Mesodermal cell (in vitro differentiated cells): ENCODE measurements at regions not wholly inside any gene's neighbourhood (a gene's known extent, or its start where the extent isn't known, plus 50 kb on each side); places are given as distances from the start of the nearest gene placed in this dataset.

Source experiments
- H3K27ac ChIP-seq: 2 replicates; pipeline ENCODE4 v1.7.0; 2013; ENCODE audit warnings: mild to moderate bottlenecking, low read depth, low read length, moderate library complexity; ENCODE audit not compliant: severe bottlenecking
- H3K36me3 ChIP-seq: 2 replicates; pipeline ENCODE4 v1.7.1; 2013; ENCODE audit warnings: mild to moderate bottlenecking, low read length, moderate library complexity; ENCODE audit not compliant: control insufficient read depth, insufficient read depth
- H3K4me1 ChIP-seq: one replicate; pipeline ENCODE4 v1.7.1; 2013; ENCODE audit warnings: mild to moderate bottlenecking, low read length; ENCODE audit not compliant: insufficient read depth, control insufficient read depth, poor library complexity, severe bottlenecking
- H3K4me3 ChIP-seq: 2 replicates; pipeline ENCODE4 v1.7.0; 2013; ENCODE audit warnings: low read length, control low read depth, mild to moderate bottlenecking; ENCODE audit not compliant: insufficient read depth, poor library complexity, severe bottlenecking; ENCODE audit errors: extremely low read depth
- H3K9me3 ChIP-seq: 2 replicates; pipeline ENCODE4 v1.7.1; 2013; ENCODE audit warnings: mild to moderate bottlenecking, low read length, moderate library complexity; ENCODE audit not compliant: control insufficient read depth
- WGBS, 2 experiments: methylation state at CpG; one replicate each; pipeline ENCODE4 v1.1.5; 2013; ENCODE audit warnings: missing lambda C conversion rate in 2 of 2; ENCODE audit not compliant: insufficient coverage in 2 of 2; 5-methylcytosine and 5-hydroxymethylcytosine counted together

- Histone ChIP-seq H3K4me3 (no peak overlapping the region), H3K4me1 (peaks cover 39% of the 10 kb centered on the region), H3K27ac (no peak overlapping the region), H3K9me3 (peaks cover 6% of the 10 kb centered on the region), H3K36me3 (no peaks in the 10 kb centered on the region)
- WGBS, 2 experiments = 82 to 87% methylated on average over 6 to 7 of the region's 7 CpGs
Observed at GRCh38 chr13:106373304-106373988, 162.0 kb downstream of the EFNB2 start.

DNA sequence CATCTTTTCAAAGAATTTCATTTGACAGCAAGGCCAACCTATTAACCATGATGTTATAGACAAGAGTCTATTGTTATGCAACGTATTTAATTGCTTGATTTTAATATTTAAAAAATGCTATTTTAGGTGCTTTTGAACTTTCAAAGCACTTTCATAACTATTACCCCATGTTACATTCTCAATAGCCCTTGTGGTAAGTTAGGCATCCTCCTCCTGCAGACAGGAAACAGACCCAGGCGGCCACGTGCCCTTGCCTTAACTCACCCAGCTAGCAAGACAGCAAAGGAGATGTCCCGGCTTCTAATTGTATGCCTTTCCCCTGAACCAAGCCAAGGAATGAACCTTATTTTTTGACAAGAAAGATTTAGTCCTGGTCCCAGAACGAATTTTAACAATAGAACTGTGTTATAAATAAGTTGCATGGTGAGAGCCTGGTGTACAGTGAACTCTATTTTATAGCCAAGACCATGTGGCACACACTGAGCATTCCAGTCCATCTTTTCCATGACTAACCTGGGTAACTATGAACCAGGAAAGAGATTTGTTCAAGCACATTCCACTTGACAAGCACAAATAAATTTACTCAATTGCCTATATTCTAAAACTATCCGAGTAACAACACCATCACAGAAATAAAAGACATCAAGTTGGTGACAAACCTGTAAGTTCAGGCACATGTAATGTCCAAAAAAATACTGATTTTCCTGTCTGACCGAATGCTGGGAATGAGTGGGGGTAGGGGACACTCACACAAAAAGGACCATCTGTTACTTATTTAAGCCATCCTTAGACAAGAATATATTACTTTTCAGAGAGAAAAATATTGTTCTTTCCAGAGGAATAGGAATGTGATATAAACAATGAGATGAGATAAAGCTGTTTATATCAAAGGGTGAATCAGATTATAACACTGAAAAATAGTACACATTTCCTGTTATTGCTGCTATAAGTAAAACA, 163.0 kb downstream of the EFNB2 start:
- 73 to 83% methylated on average over 3 to 4 of the region's 7 CpGs for WGBS, 2 experiments

GRCh38 chr13:106371024-106371423, 164.4 kb downstream of the EFNB2 start:
- Histone ChIP-seq H3K4me3 (no peak overlapping the region), H3K4me1 (peaks cover 31% of the 10 kb centered on the region), H3K36me3 (no peaks in the 10 kb centered on the region), H3K9me3 (peaks cover 2% of the 10 kb centered on the region), H3K27ac (no peak overlapping the region)
- WGBS, 2 experiments = 94 to 95% methylated on average over 4 to 5 of the region's 5 CpGs

More for the DNA sequence above, 163.0 kb downstream of the EFNB2 start:
- Histone ChIP-seq H3K4me3 (no peak overlapping the region), H3K27ac (no peak overlapping the region), H3K9me3 (peaks cover 6% of the 10 kb centered on the region), H3K4me1 (peaks cover 42% of the 10 kb centered on the region), H3K36me3 (no peaks in the 10 kb centered on the region)

DNA sequence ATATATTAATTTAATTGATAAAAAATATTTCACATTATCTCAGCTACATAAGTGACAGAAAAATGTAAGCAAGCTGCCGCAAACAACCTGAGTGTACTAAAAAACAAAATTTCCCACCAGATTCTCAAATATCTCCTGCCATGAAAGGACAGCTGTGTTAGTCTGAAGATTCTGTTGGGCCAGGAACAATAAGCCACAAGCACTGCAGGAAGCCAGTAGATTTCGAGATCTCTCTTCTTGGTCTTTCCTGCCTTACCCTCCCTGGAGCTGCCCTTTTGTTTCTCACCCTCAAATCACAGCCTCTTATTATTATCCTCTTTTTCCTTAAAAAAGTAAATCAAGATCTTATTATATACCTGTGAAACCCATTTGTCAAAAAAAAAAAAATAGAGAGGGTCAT, 165.6 kb downstream of the EFNB2 start:
- WGBS, 2 experiments = no CpG with 5 or more reads among the region's 2 CpGs
- Histone ChIP-seq H3K9me3 (peaks cover 9% of the 10 kb centered on the region), H3K4me3 (no peak overlapping the region), H3K36me3 (no peaks in the 10 kb centered on the region), H3K4me1 (peaks cover 31% of the 10 kb centered on the region), H3K27ac (no peak overlapping the region)

GRCh38 chr13:106369091-106369490, 166.4 kb downstream of the EFNB2 start:
- H3K9me3 ChIP-seq = peaks cover 17% of the 10 kb centered on the region
- peaks cover 31% of the 10 kb centered on the region for H3K4me1 ChIP-seq
- H3K27ac ChIP-seq = no peak overlapping the region
- no peaks in the 10 kb centered on the region for H3K36me3 ChIP-seq
- H3K4me3 ChIP-seq = no peak overlapping the region
- WGBS, 2 experiments = 82 to 93% methylated on average over 2 to 4 of the region's 6 CpGs

- Histone ChIP-seq H3K4me1 (peaks cover 17% of the 10 kb centered on the region), H3K4me3 (no peak overlapping the region), H3K27ac (peak overlapping the region; percentile 26), H3K9me3 (peaks cover 17% of the 10 kb centered on the region), H3K36me3 (no peaks in the 10 kb centered on the region)
- WGBS, 2 experiments = 89 to 100% methylated on average over 1 of the region's 3 CpGs
Observed at GRCh38 chr13:106367361-106367971, 168.0 kb downstream of the EFNB2 start.

DNA sequence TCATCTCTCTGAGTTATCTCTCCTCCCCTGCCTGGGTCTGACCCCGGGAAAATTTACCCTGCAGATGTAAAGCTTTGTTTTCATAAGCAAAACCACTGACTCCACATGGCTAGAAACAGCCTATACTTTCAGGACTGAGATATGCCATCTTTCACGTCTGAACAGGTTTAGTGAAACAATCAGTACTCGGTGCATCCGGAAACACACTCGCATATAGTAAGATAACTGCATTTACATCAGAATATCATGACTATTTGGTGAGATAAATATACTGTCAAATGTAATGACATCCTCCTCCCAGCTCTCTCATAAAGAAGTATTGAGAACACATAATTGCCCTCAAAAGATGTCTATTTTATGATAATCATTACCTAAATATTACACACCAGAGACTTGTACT, 172.8 kb downstream of the EFNB2 start:
- peaks cover 15% of the 10 kb centered on the region for H3K9me3 ChIP-seq
- H3K36me3 ChIP-seq = no peaks in the 10 kb centered on the region
- WGBS, 2 experiments = 80 to 90% methylated on average over 1 to 2 of the region's 5 CpGs
- peaks cover 3% of the 10 kb centered on the region for H3K4me1 ChIP-seq
- H3K27ac ChIP-seq = no peak overlapping the region
- no peak overlapping the region for H3K4me3 ChIP-seq

DNA sequence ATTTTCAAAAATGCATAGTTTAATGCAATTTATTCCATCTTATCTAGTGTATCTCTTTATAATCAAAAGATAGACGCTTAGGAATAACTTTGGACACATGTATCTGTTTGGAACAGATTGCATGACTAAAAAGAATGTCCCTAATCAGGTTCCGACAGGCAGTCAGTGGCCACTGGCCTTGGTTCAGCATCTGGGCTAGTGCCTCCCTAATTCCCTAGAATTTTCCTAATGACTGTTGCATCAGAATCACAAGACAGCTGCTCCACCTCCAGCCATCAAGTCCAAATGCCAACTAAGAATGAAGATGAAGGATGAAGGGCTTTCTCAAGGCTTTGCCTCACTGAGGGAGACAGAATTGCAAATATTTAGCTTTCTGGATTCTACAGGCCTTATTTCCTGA, 173.8 kb downstream of the EFNB2 start:
- 93 to 100% methylated on average over 2 of the region's 2 CpGs for WGBS, 2 experiments
- Histone ChIP-seq H3K36me3 (no peaks in the 10 kb centered on the region), H3K4me3 (no peak overlapping the region), H3K9me3 (peaks cover 15% of the 10 kb centered on the region), H3K4me1 (peaks cover 2% of the 10 kb centered on the region), H3K27ac (no peak overlapping the region)

DNA sequence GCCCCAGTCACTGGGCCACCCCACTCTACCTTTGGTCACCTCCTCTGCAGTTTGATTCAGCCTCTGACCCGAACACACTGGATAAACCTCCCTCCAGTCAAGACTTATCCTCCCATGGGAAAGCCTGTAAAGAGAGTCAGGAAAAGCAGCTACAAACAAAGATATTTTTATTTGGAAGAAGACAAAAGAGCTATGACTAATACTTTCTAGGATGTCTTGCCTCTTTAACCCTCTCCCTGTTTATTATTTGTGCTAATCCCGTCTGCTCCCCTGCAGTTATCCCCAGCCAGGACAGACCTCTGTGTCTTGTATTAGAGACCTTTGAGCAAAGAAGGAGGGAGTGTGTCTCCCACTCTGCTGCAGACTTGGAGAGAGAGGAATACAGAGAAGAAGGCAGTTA, 178.3 kb downstream of the EFNB2 start:
- H3K4me3 ChIP-seq = no peak overlapping the region
- 71% methylated on average over 1 of the region's 2 CpGs; no CpG with 5 or more reads in 1 of the 2 experiments for WGBS, 2 experiments
- H3K27ac ChIP-seq = peak overlapping the region; percentile 50
- no peaks in the 10 kb centered on the region for H3K9me3 ChIP-seq
- H3K4me1 ChIP-seq = peaks cover 11% of the 10 kb centered on the region
- H3K36me3 ChIP-seq = no peaks in the 10 kb centered on the region

GRCh38 chr13:106355866-106356265, 179.6 kb downstream of the EFNB2 start:
- H3K27ac ChIP-seq = no peak overlapping the region

More at GRCh38 chr13:106355866-106356265, 179.6 kb downstream of the EFNB2 start:
- WGBS, 2 experiments = 84 to 92% methylated on average over 6 of the region's 6 CpGs
- Histone ChIP-seq H3K4me1 (peaks cover 11% of the 10 kb centered on the region), H3K4me3 (no peak overlapping the region), H3K36me3 (no peaks in the 10 kb centered on the region), H3K9me3 (no peaks in the 10 kb centered on the region)
